HG02763 (cell line): ENCODE measurements at regions not wholly inside any gene's neighbourhood (a gene's known extent, or its start where the extent isn't known, plus 50 kb on each side); places are given as distances from the start of the nearest gene placed in this dataset.

Experiments used
- ATAC-seq: cut with Tn5 transposase; IDR thresholded peaks from one replicate; pipeline ENCODE4 v1.9.1; 2021; ENCODE audit warnings: mild to moderate bottlenecking, moderate library complexity; ENCODE audit not compliant: unreplicated experiment

DNA sequence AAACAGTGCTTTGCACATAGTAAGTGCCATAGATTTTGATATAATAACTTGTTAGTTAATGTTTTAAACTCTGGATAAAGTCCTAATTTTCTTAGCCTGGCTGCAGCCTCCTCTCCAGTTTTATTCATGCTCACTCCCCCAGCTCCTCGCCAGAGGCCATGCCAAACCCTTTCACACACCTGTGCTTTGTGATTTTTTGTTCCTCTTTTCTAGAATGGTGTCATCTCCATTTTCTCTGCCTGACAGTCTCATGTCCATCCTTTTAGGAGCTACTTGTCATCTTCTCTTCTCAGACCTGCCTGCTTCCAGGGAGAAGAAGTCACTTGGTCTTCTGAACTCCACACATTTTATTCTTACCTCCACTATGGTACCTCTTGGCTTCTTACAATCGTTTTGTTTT is 55.8 kb upstream of the SPATA13 start:
- ATAC-seq: no peak

DNA sequence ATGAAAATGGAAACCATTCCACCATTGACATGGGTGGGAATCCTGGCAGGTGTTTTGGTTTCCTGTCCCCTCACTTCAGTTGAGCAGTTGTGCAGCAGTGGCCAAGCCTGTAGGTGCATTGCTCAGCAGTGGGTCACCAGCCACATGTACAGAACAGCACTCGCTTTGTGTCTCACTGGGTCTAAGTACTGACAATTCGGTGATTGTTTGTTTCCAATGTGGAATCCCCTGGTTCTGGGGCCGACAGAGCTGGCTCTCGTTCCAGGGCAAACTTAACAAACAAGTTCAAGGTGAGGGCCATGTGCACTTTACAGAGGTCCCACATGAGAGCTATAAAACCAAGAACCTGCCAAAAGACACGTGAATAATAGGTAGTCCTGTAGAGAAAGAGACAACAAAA is 54.1 kb upstream of the SPATA13 start:
- ATAC-seq: no peak

DNA sequence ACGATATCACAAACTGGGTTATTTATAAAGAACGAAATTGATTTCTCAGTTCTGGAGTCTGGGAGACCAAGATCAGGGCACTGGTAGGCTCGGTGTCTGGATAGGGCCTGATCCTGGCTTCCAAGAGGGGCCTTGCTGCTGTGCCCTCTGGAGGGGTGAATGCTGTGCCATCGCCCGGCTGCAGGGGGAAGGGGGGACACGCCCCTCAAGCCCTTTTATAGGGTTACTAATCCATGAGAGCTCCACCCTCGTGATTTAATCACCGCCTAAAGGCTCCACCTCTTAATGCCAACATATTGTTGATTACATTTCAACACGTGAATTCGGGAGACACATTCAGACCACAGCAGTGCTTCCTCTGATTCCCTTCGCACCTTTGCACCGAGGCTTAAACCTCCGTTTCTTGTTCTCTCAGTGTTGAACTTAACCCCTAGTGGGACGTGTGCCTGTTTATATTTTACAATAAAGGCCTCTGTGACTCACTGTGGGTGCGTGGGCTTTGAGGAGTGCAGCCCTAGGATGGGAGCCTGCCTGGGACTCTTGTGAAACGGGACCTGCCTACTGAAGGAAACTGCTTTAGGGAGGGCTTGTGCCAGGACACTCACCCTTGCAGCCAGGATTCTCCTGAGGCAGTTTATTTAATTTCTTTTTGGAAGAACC is 52.4 kb upstream of the SPATA13 start:
- no peak for ATAC-seq

DNA sequence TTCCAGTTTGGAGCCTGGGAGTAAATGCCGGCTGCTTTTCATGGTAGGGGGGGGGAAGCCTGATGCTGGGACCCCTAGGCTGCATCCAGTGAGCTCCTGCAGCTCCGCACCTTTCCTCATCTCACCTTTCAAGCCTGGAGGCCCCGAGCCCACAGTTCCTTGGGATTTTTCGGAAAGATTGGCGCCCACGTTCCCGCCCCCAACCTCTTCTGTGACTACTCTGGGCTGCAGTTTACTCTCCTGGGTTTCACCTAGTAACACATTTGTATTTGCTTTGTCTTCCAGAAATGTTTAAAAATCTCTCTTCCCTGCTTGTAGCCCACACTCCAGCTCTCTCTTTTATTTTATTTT is 51.9 kb upstream of the SPATA13 start:
- ATAC-seq: no peak

DNA sequence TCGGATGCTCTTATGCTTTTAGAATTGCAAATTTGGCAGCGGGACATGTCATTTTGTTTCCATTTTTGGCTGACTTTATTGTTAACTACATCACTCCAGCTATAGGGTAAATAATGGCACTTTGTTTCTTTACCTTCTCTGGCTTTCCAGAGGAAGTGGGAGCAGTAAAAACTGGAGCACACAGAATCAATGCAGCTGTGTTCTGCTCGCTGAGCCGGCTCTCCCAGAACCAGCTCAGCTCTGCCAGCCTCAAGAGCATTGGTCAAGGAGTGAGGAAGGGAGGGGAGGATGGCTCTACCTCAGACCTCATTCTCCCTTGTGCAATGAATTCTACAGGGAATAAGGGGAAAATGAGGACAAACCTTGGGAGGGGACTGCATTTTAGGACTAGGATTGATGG is 50.5 kb upstream of the SPATA13 start:
- ATAC-seq: no peak
